ENCODE measurements at regions not wholly inside any gene's neighbourhood (a gene's known extent, or its start where the extent isn't known, plus 50 kb on each side); places are given as distances from the start of the nearest gene placed in this dataset.

GRCh38 chr2:228542277-228542676, 360.8 kb upstream of the SPHKAP start:
- peaks cover 1 to 12% (median 5%) of the 10 kb centered on the region in 7 donors for H3K9me3 Mint-ChIP-seq

GRCh38 chr2:228541789-228542188, 360.3 kb upstream of the SPHKAP start:
- H3K79me2 ChIP-seq (ENCODE audit: insufficient read depth, low read length) = no peaks in the 10 kb centered on the region
- no peak for TF ChIP-seq CTCF (IDR thresholded peaks at IDR 0.05)
- Mint-ChIP-seq H3K9me3 (peaks cover 0 to 11% (median 5%) of the 10 kb centered on the region in 7 donors), H3K27me3 (ENCODE audit: low read depth in 3 of 3) (no peaks in the 10 kb centered on the region), H3K4me3 (no peak overlapping the region), H3K36me3 (no peaks in the 10 kb centered on the region), H3K27ac (no peak overlapping the region), H3K4me1 (no peaks in the 10 kb centered on the region)
- no peaks in the 10 kb centered on the region for H4K20me1 ChIP-seq (ENCODE audit: insufficient read depth, low read length)
- no peak overlapping the region for H3K9ac ChIP-seq (ENCODE audit: insufficient read depth, low read length, poor library complexity, severe bottlenecking)
- H3K36me3 ChIP-seq (replicated peaks in 1 of 2; ENCODE audit: control insufficient read depth in 1 of 2, insufficient read depth in 2 of 2, low read length in 2 of 2) = no peaks in the 10 kb centered on the region
- no peak overlapping the region for H3K4me2 ChIP-seq (replicated peaks; ENCODE audit: extremely low read depth, low read length, poor library complexity, severe bottlenecking)
- H3K4me3 ChIP-seq (replicated peaks in 1 of 3; ENCODE audit: low read depth in 2 of 3, low read length in 3 of 3) = no peak overlapping the region
- intact Hi-C loops (cut with micrococcal nuclease) = no loop called here
- peaks cover 21 to 33% of the 10 kb centered on the region in 2 donors for H3K9me3 ChIP-seq (replicated peaks in 1 of 2; ENCODE audit: control insufficient read depth in 1 of 2, insufficient read depth in 1 of 2, low read length in 2 of 2)
- no peak overlapping the region for H2AFZ ChIP-seq (ENCODE audit: insufficient read depth, low read depth, low read length, poor library complexity, severe bottlenecking)
- no peaks in the 10 kb centered on the region for H3K27me3 ChIP-seq (ENCODE audit: control insufficient read depth in 2 of 2, insufficient read depth in 2 of 2, low read length in 2 of 2)
- no peak overlapping the region for H3K27ac ChIP-seq (ENCODE audit: low read depth in 1 of 2, low read length in 2 of 2)
- no CpG with 5 or more reads among the region's 4 CpGs for WGBS (ENCODE audit: insufficient coverage)
- DNase-seq = no peak
- no peaks in the 10 kb centered on the region for H3K4me1 ChIP-seq (ENCODE audit: control insufficient read depth in 1 of 2, insufficient read depth in 2 of 2, low read length in 2 of 2)

More at GRCh38 chr2:228542277-228542676, 360.8 kb upstream of the SPHKAP start:
- Histone ChIP-seq H3K36me3 (replicated peaks in 1 of 2; ENCODE audit: control insufficient read depth in 1 of 2, insufficient read depth in 2 of 2, low read length in 2 of 2) (no peaks in the 10 kb centered on the region), H3K27ac (ENCODE audit: low read depth in 1 of 2, low read length in 2 of 2) (no peak overlapping the region), H2AFZ (ENCODE audit: insufficient read depth, low read depth, low read length, poor library complexity, severe bottlenecking) (no peak overlapping the region), H4K20me1 (ENCODE audit: insufficient read depth, low read length) (no peaks in the 10 kb centered on the region), H3K9me3 (replicated peaks in 1 of 2; ENCODE audit: control insufficient read depth in 1 of 2, insufficient read depth in 1 of 2, low read length in 2 of 2) (peaks cover 23 to 32% of the 10 kb centered on the region in 2 donors), H3K4me1 (ENCODE audit: control insufficient read depth in 1 of 2, insufficient read depth in 2 of 2, low read length in 2 of 2) (no peaks in the 10 kb centered on the region), H3K27me3 (ENCODE audit: control insufficient read depth in 2 of 2, insufficient read depth in 2 of 2, low read length in 2 of 2) (no peaks in the 10 kb centered on the region), H3K79me2 (ENCODE audit: insufficient read depth, low read length) (no peaks in the 10 kb centered on the region), H3K4me2 (replicated peaks; ENCODE audit: extremely low read depth, low read length, poor library complexity, severe bottlenecking) (no peak overlapping the region), H3K9ac (ENCODE audit: insufficient read depth, low read length, poor library complexity, severe bottlenecking) (no peak overlapping the region), H3K4me3 (replicated peaks in 1 of 3; ENCODE audit: low read depth in 2 of 3, low read length in 3 of 3) (no peak overlapping the region)
- TF ChIP-seq CTCF (IDR thresholded peaks at IDR 0.05) = no peak
- Mint-ChIP-seq H3K4me1 (no peaks in the 10 kb centered on the region), H3K27me3 (ENCODE audit: low read depth in 3 of 3) (no peaks in the 10 kb centered on the region), H3K4me3 (no peak overlapping the region), H3K36me3 (no peaks in the 10 kb centered on the region), H3K27ac (no peak overlapping the region)
- intact Hi-C loops (cut with micrococcal nuclease) = no loop called here
- 86% methylated on average over 4 of the region's 4 CpGs for whole genome bisulfite sequencing (ENCODE audit: insufficient coverage)
- DNase-seq = no peak

All from CD14-positive monocyte (primary cell).